HAP-1 (cell line): ENCODE measurements at regions not wholly inside any gene's neighbourhood (a gene's known extent, or its start where the extent isn't known, plus 50 kb on each side); places are given as distances from the start of the nearest gene placed in this dataset.

Experiments used
- DNase-seq, 2 experiments: peaks; one replicate each; pipeline ENCODE4 v3.0.0-alpha.2; 2016 to 2020; ENCODE audit warnings: low spot score in 2 of 2
- H3K27me3 ChIP-seq: fragments of 250-450 bp; sonication (Bioruptor Pico); 2 replicates; pipeline ENCODE4 v1.5.1; 2020; ENCODE audit warnings: low read depth, mild to moderate bottlenecking, moderate library complexity
- H3K36me3 ChIP-seq: fragments of 250-450 bp; sonication (Bioruptor Pico); replicated peaks from 2 replicates; pipeline ENCODE4 v1.5.1; 2020; ENCODE audit warnings: mild to moderate bottlenecking
- H3K4me1 ChIP-seq: fragments of 250-450 bp; sonication (Bioruptor Pico); 2 replicates; pipeline ENCODE4 v1.5.1; 2020; ENCODE audit warnings: mild to moderate bottlenecking
- H3K4me3 ChIP-seq: fragments of 250-450 bp; sonication (Bioruptor Pico); 2 replicates; pipeline ENCODE4 v1.5.1; 2020; ENCODE audit warnings: mild to moderate bottlenecking, moderate library complexity
- H3K9me3 ChIP-seq: fragments of 250-450 bp; sonication (Bioruptor Pico); 2 replicates; pipeline ENCODE4 v1.5.1; 2020; ENCODE audit warnings: mild to moderate bottlenecking, moderate library complexity
- in situ Hi-C: fragments of 300-500 bp; cut with MboI; formaldehyde crosslinking; loops from 3 replicates; pipeline ENCODE4 v1.14.3; 2020; ENCODE audit warnings: low sequenced_read_pairs, inconsistent platforms, mixed read lengths

- Histone ChIP-seq H3K27me3 (peaks cover 33% of the 10 kb centered on the region), H3K4me3 (no peak overlapping the region), H3K36me3 (no peaks in the 10 kb centered on the region), H3K9me3 (no peaks in the 10 kb centered on the region), H3K4me1 (no peaks in the 10 kb centered on the region)
- no peak for DNase-seq
- in situ Hi-C loops: no loop called here
Measured at GRCh38 chr4:1494416-1495315, 88.4 kb upstream of the NKX1-1 start.

GRCh38 chr4:1493540-1494287 lies 87.5 kb upstream of the NKX1-1 start:
- Histone ChIP-seq H3K36me3 (no peaks in the 10 kb centered on the region), H3K27me3 (peaks cover 33% of the 10 kb centered on the region), H3K9me3 (no peaks in the 10 kb centered on the region), H3K4me1 (no peaks in the 10 kb centered on the region), H3K4me3 (no peak overlapping the region)
- DNase-seq: no peak
- in situ Hi-C loops: no loop called here

- in situ Hi-C loops: no loop called here
- H3K4me1 ChIP-seq: no peaks in the 10 kb centered on the region
- no peak for DNase-seq
- no peaks in the 10 kb centered on the region for H3K36me3 ChIP-seq
- peaks cover 33% of the 10 kb centered on the region for H3K27me3 ChIP-seq
- no peaks in the 10 kb centered on the region for H3K9me3 ChIP-seq
- no peak overlapping the region for H3K4me3 ChIP-seq
Measured at GRCh38 chr4:1492651-1493539, 86.7 kb upstream of the NKX1-1 start.

- DNase-seq: no peak
- Histone ChIP-seq H3K9me3 (no peaks in the 10 kb centered on the region), H3K4me3 (no peak overlapping the region), H3K27me3 (peaks cover 33% of the 10 kb centered on the region), H3K4me1 (no peaks in the 10 kb centered on the region), H3K36me3 (no peaks in the 10 kb centered on the region)
- in situ Hi-C loops: no loop called here
Measured at GRCh38 chr4:1492142-1492457, 85.9 kb upstream of the NKX1-1 start.

- no peaks in the 10 kb centered on the region for H3K36me3 ChIP-seq
- peaks cover 2% of the 10 kb centered on the region; the same call in 1 of the 2 replicates for H3K9me3 ChIP-seq
- DNase-seq: no peak
- H3K4me3 ChIP-seq: no peak overlapping the region
- peaks cover 33% of the 10 kb centered on the region for H3K27me3 ChIP-seq
- in situ Hi-C loops: no loop called here
- H3K4me1 ChIP-seq: no peaks in the 10 kb centered on the region
Measured at GRCh38 chr4:1491328-1492141, 85.3 kb upstream of the NKX1-1 start.

GRCh38 chr4:1490654-1491327 lies 84.5 kb upstream of the NKX1-1 start:
- in situ Hi-C loops: no loop called here
- no peaks in the 10 kb centered on the region for H3K4me1 ChIP-seq
- no peaks in the 10 kb centered on the region for H3K36me3 ChIP-seq
- peaks cover 3% of the 10 kb centered on the region; the same call in 1 of the 2 replicates for H3K9me3 ChIP-seq
- DNase-seq: no peak
- peaks cover 33% of the 10 kb centered on the region for H3K27me3 ChIP-seq
- no peak overlapping the region for H3K4me3 ChIP-seq

GRCh38 chr4:1490011-1490653 lies 83.9 kb upstream of the NKX1-1 start:
- no peak for DNase-seq
- Histone ChIP-seq H3K4me1 (no peaks in the 10 kb centered on the region), H3K36me3 (no peaks in the 10 kb centered on the region), H3K4me3 (no peak overlapping the region), H3K9me3 (peaks cover 9% of the 10 kb centered on the region), H3K27me3 (peaks cover 33% of the 10 kb centered on the region)
- in situ Hi-C loops: no loop called here

- no peaks in the 10 kb centered on the region for H3K36me3 ChIP-seq
- peaks cover 33% of the 10 kb centered on the region for H3K27me3 ChIP-seq
- in situ Hi-C loops: no loop called here
- H3K9me3 ChIP-seq: peaks cover 9% of the 10 kb centered on the region
- no peak overlapping the region for H3K4me3 ChIP-seq
- no peak for DNase-seq
- no peaks in the 10 kb centered on the region for H3K4me1 ChIP-seq
Measured at GRCh38 chr4:1489639-1489995, 83.4 kb upstream of the NKX1-1 start.

- in situ Hi-C loops: no loop called here
- Histone ChIP-seq H3K36me3 (no peaks in the 10 kb centered on the region), H3K27me3 (peaks cover 32% of the 10 kb centered on the region), H3K4me1 (no peaks in the 10 kb centered on the region), H3K4me3 (no peak overlapping the region), H3K9me3 (peaks cover 9% of the 10 kb centered on the region)
- DNase-seq: no peak
Measured at GRCh38 chr4:1488831-1489638, 82.8 kb upstream of the NKX1-1 start.

GRCh38 chr4:1488357-1488756 lies 82.1 kb upstream of the NKX1-1 start:
- H3K27me3 ChIP-seq: peaks cover 26% of the 10 kb centered on the region
- H3K4me1 ChIP-seq: no peaks in the 10 kb centered on the region
- in situ Hi-C loops: no loop called here
- H3K4me3 ChIP-seq: no peak overlapping the region
- no peaks in the 10 kb centered on the region for H3K36me3 ChIP-seq
- H3K9me3 ChIP-seq: peaks cover 9% of the 10 kb centered on the region
- no peak for DNase-seq

GRCh38 chr4:1487761-1488160 lies 81.5 kb upstream of the NKX1-1 start:
- Histone ChIP-seq H3K36me3 (no peaks in the 10 kb centered on the region), H3K9me3 (peaks cover 9% of the 10 kb centered on the region), H3K4me3 (no peak overlapping the region), H3K27me3 (peaks cover 23% of the 10 kb centered on the region), H3K4me1 (no peaks in the 10 kb centered on the region)
- in situ Hi-C loops: no loop called here
- no peak for DNase-seq

- no peak for DNase-seq
- Histone ChIP-seq H3K4me1 (no peaks in the 10 kb centered on the region), H3K27me3 (peaks cover 17% of the 10 kb centered on the region), H3K4me3 (no peak overlapping the region), H3K9me3 (peaks cover 9% of the 10 kb centered on the region), H3K36me3 (no peaks in the 10 kb centered on the region)
- in situ Hi-C loops: no loop called here
Measured at GRCh38 chr4:1487106-1487505, 80.9 kb upstream of the NKX1-1 start.
